ENCODE measurements at regions not wholly inside any gene's neighbourhood (a gene's known extent, or its start where the extent isn't known, plus 50 kb on each side); places are given as distances from the start of the nearest gene placed in this dataset.
"Not testable (repeated sequence)": the region's sequence is repeated elsewhere in the genome, so short reads cannot be mapped to it uniquely, and the experiment has no call there.

GRCh38 chr16:8452941-8453340 lies 137.4 kb downstream of the TMEM114 start:
- no peak for DNase-seq (ENCODE audit: low read depth)

DNA sequence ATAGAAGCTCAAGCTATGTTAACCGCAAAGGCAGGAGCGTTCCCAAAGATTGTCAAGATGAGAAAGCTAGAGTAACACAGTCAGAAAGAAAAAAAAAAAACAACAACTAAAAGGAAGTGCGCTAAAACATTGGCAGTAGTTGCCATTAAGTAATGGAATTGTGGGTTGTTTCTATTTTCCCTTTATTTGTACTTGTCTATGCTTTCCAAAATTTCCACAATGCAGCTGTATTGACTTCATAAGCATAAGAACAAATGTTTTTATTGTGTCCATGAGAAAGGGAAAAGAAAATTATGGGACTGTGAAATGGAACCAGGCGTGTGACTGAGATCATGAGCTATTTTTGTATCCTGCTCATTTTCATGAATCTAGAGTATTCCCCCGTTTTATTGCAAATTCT lies 153.4 kb downstream of the TMEM114 start:
- no peak for DNase-seq (ENCODE audit: low read depth)

GRCh38 chr16:8431783-8432182 lies 158.5 kb downstream of the TMEM114 start:
- no peak for DNase-seq (ENCODE audit: low read depth)

DNA sequence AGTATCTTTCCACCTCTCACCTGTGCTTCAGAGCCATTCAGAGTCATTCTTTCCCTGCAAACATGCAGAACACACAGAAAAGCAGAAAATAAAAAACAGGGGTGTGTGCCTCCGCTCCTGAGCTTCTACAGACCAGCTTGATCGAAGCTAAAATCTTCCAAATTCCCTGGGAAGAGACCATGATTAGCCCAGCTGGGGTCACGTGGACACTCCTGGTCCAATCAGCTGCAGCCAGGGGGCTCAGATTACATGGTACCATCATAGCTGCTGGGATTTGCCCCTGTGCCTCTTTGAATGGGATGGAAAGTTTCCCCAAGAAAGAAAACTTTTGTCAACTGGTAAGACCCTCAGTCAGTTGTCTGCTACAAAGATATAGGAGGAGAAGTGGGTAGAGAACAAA lies 159.9 kb downstream of the TMEM114 start:
- DNase-seq (ENCODE audit: low read depth) = no peak

DNA sequence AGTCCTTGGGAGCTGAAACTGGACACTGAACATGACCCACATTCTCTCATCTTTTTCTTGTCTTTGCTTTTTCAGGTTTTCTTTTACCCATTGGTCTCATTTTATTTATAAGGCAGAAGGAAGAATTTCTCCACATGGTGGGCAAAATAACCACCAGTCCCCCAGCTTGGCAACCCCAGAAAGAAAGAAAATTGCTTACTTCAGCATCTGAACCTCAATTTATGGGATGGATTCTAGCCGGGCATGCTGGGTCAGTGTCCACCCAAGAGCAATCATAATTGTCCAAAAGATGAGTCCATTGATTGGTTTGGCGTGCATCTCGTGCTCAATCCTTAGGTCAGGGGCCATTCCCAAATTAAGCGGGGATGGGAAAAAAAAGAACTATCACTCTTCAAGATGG lies 163.7 kb downstream of the TMEM114 start:
- DNase-seq (ENCODE audit: low read depth) = no peak

GRCh38 chr16:8417145-8417544 lies 173.2 kb downstream of the TMEM114 start:
- no peak for DNase-seq (ENCODE audit: low read depth)

- no peak for DNase-seq (ENCODE audit: low read depth)
Measured at GRCh38 chr16:8408855-8409567, 181.3 kb downstream of the TMEM114 start.

DNA sequence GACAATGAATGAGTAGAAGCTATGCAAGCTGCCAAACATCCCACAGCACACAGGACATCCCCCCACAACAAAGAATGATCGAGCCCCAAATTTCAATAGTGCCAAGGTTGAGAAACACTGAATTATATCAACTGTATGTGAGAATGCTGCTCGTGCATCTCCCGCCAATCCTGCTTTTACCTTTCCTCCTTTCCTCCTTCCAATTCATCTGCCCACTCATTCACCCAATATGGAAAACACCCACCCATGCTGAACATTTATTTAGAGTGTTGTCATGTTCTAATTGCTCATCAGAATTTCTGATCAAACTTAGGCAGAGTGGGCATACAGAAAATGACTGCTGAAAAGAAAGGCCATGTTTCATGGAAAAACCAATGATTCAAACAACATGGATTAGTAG lies 183.0 kb downstream of the TMEM114 start:
- no peak for DNase-seq (ENCODE audit: low read depth)

GRCh38 chr16:8403978-8404749 lies 186.1 kb downstream of the TMEM114 start:
- no peak for DNase-seq (ENCODE audit: low read depth)

DNA sequence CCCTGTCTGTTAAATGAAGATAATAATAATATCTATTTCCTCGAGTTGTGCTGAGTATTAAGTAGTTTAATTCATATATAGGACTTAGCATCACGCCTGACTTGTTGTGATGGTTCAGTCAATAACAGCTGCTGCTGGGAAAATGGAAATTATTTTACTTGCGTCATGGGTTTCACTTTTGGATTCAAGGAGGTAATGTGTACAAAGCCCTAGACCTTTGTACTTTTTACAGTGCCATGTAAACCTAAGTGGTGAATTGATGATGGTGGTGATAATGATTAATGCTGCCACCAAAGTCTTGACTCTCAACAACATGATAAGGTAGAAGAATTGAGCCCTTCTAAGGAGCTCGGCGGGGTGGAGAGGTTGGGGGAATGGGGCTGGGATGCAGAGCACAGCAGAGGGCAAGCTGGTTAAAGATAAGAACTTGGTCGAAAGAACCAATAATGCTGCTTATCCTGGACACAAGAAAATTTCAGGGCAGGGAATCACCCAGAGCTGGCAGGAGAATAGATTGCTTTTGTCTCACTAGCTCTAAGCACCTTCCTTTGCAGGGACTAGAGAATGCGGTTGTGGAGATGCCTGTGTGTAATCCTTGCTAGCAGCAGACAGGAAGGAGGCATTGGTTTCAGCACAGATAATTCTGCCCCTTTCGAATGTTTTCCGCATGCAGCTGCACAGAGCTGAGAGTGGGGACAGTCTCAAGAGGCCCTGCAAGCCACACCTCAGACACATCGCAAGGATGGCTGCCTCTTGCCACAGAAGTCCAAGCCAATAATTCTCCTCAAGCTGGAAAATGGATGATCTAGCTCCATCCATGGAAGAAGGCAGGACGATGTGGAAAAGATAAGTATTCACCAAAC lies 187.1 kb downstream of the TMEM114 start:
- DNase-seq (ENCODE audit: low read depth) = no peak

DNA sequence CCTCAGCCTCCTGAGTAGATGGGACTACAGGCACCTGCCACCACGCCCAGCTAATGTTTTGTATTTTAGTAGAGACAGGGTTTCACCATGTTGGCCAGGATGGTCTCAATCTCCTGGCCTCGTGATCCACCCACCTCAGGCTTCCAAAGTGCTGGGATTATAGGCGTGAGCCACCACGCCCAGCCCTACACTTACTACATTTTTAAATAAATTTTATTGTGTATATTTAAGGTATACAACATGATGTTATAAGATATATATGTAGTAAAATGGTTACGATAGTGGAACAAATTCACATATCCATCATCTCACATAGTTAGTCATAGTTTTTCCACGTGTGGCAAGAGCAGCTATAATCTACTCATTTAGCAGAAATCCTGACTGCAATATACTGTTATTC lies 189.6 kb downstream of the TMEM114 start:
- DNase-seq (ENCODE audit: low read depth) = not testable (repeated sequence)

DNA sequence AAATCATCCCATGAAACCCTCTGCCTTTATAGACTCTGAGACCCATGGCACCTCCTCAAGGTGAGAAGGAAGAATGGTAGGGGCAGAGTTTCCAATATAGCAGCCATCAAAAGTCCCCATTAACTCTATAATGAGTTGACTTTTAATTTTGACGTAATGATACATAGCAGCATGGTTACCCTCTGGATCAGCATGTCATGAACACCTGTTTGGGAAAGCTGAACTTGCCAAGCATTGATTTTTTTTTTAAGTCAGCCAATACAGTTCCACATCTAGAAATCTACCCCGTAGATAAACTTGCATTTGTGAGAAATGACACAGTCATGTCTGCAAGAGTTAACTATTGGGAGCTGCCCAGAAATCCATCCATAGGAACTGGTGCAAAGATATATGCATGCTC lies 191.8 kb downstream of the TMEM114 start:
- no peak for DNase-seq (ENCODE audit: low read depth)

- no peak for DNase-seq (ENCODE audit: low read depth)
Measured at GRCh38 chr16:8397223-8397622, 193.1 kb downstream of the TMEM114 start.

DNA sequence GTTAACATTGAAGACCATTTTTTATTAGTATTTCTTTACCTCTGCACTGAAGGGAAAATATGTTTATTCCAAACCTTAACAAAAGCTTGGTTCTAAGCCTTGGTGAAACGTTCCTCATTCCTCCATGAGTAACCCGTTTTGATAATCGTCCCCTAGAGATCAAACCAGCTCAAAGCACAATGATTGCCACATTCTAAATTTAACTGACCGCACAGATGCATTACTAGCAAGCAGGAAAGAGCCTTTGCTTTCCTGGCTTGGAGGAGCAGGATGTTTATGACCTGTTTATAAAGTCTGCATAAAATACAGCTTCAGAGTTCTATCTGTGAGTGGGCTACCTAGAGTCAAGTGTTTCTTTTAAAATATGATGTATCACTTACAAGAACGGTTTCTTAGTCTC lies 193.8 kb downstream of the TMEM114 start:
- no peak for DNase-seq (ENCODE audit: low read depth)

GRCh38 chr16:8391257-8391656 lies 199.1 kb downstream of the TMEM114 start:
- no peak for DNase-seq (ENCODE audit: low read depth)

- no peak for DNase-seq (ENCODE audit: low read depth)
Measured at GRCh38 chr16:8388684-8389083, 201.6 kb downstream of the TMEM114 start.

DNA sequence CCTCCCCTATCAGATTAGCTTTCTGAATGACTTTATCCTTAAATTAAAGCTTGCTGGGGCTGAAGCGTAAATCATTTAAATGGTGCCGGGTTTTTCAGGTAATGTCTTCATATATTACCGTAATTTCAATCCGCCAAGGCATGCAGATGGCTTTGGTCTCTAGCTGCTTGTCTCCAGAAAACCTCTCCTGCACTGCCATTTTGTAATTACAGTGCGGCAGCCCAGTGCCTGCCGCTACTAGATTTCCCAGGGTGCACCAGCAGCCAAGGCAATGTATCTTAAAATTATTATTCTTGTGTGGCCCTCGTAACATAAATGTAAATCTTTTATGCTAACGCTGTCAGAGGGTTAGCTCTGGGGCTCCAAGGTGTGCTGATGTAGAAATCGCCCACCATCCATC lies 208.5 kb downstream of the TMEM114 start:
- DNase-seq (ENCODE audit: low read depth) = no peak

DNA sequence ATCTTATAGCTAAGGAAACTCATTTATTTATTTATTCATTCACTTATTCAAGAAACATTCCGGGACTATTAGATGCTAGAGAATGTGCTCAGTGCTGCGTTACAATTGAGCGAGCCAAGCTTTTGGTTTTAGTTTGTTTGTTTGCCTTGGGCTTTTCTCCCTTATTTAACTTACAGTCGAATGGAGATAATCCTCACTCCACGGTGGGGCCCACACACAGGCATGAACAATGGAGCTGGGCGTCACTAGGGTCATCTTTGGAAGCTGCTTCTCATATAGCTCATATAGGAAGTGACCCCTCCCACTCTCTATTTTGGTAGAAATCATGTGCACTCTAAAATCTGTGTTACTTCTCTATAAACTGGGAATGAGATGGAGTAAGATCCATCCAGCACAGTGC lies 210.0 kb downstream of the TMEM114 start:
- DNase-seq (ENCODE audit: low read depth) = no peak

DNA sequence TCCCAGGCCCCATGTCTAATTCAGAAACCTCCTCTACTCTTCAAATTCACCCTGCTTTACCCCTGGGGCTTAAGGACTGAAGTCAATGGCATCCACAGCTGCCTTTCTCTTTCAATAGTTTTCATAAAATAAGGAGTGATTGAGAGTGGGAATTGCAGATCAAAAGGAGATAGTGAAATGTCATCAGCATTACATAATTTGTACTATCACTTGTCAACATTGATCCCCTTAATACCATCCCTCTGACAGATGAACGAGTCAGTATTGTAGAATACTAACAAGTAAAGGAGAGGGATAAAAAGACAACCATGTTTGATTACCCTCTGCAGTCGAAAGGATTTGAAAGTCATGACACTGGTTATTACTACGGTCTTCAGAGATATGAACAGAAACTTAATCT lies 212.4 kb downstream of the TMEM114 start:
- no peak for DNase-seq (ENCODE audit: low read depth)

GRCh38 chr16:8376858-8377257 lies 213.5 kb downstream of the TMEM114 start:
- DNase-seq (ENCODE audit: low read depth) = no peak

DNA sequence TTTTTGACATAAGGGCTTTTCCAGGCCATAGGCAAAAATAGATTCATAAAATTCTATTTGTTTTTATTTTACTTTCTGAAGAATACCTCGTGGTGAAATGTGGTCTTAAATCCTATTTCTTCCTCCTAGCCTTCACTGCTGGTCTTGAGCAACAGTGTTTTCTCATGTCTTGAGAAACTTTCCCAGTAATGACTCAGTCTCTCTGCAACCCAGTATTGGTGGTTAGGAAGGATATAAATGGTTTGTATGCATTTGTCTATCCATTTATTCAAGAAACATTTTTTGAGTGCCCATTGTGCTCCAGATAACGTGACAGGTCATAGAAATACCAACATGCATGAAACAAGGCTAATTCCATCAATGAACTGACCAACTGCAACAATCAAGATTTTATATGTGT lies 213.9 kb downstream of the TMEM114 start:
- no peak for DNase-seq (ENCODE audit: low read depth)

DNA sequence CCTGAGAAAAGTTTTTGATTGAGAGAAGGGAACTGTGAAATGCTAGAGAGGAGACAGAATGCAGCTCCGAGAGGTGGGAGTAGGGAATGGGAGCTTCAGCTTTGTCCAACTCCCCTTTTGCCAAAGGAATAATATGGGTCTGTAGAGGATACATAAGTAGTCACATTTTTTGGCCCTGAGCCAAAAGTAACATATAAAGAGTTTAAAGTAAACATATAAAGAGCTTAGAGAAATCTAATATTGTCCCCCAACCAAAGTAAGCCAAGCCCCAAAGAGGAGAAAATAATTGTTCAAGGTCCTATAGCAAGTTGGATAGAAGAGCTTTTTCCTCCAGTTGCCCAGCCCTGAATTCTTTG lies 215.1 kb downstream of the TMEM114 start:
- no peak for DNase-seq (ENCODE audit: low read depth)

Measured in iris pigment epithelial cell (primary cell).